NCI-H187 (cell line): ENCODE measurements at regions not wholly inside any gene's neighbourhood (a gene's known extent, or its start where the extent isn't known, plus 50 kb on each side); places are given as distances from the start of the nearest gene placed in this dataset.

ENCODE experiments used
- DNase-seq, 2 experiments: peaks; one replicate each; lab custom pipeline; 2025; lab: John Stamatoyannopoulos, UW

- DNase-seq = no peak
These were observed 887.1 kb upstream of the GHITM start for GRCh38 chr10:83252169-83252568.

- DNase-seq = no peak
These were observed 886.7 kb upstream of the GHITM start for GRCh38 chr10:83252596-83252995.

GRCh38 chr10:83253011-83253671 is 886.2 kb upstream of the GHITM start:
- DNase-seq = no peak

- DNase-seq = no peak
These were observed 884.6 kb upstream of the GHITM start for GRCh38 chr10:83254698-83255097.

GRCh38 chr10:83262434-83262833 is 876.9 kb upstream of the GHITM start:
- DNase-seq = no peak

GRCh38 chr10:83272666-83273434 is 866.5 kb upstream of the GHITM start:
- no peak for DNase-seq

- no peak for DNase-seq
These were observed 865.2 kb upstream of the GHITM start for GRCh38 chr10:83274088-83274487.

GRCh38 chr10:83276971-83277370 is 862.3 kb upstream of the GHITM start:
- DNase-seq = no peak

GRCh38 chr10:83283151-83283550 is 856.2 kb upstream of the GHITM start:
- no peak for DNase-seq

GRCh38 chr10:83287374-83287773 is 851.9 kb upstream of the GHITM start:
- DNase-seq = no peak

GRCh38 chr10:83289373-83289772 is 849.9 kb upstream of the GHITM start:
- no peak for DNase-seq

GRCh38 chr10:83289948-83290347 is 849.4 kb upstream of the GHITM start:
- DNase-seq = no peak

- no peak for DNase-seq
These were observed 837.6 kb upstream of the GHITM start for GRCh38 chr10:83301732-83302131.

- no peak for DNase-seq
These were observed 836.7 kb upstream of the GHITM start for GRCh38 chr10:83302623-83303022.

GRCh38 chr10:83310688-83311087 is 828.6 kb upstream of the GHITM start:
- no peak for DNase-seq

GRCh38 chr10:83312570-83312969 is 826.7 kb upstream of the GHITM start:
- DNase-seq = no peak

- no peak for DNase-seq
These were observed 806.6 kb upstream of the GHITM start for GRCh38 chr10:83332690-83333089.

GRCh38 chr10:83333566-83333965 is 805.7 kb upstream of the GHITM start:
- DNase-seq = no peak

GRCh38 chr10:83343676-83344075 is 795.6 kb upstream of the GHITM start:
- no peak for DNase-seq

GRCh38 chr10:83346266-83346910 is 792.9 kb upstream of the GHITM start:
- no peak for DNase-seq

GRCh38 chr10:83352588-83352987 is 786.7 kb upstream of the GHITM start:
- DNase-seq = no peak

GRCh38 chr10:83354456-83354855 is 784.9 kb upstream of the GHITM start:
- DNase-seq = no peak

GRCh38 chr10:83357004-83357403 is 782.3 kb upstream of the GHITM start:
- no peak for DNase-seq
